NCI-H2081 (cell line): ENCODE measurements at regions not wholly inside any gene's neighbourhood (a gene's known extent, or its start where the extent isn't known, plus 50 kb on each side); places are given as distances from the start of the nearest gene placed in this dataset.
A peak's percentile ranks its signal among the peaks of the same experiment; 100 is the strongest.

ENCODE experiments used
- DNase-seq, 2 experiments: peaks; one replicate each; lab custom pipeline; 2025; lab: John Stamatoyannopoulos, UW

GRCh38 chr3:76063811-76064210 lies 278.5 kb upstream of the ZNF717 start:
- DNase-seq, result no peak

GRCh38 chr3:76065964-76066363 lies 280.6 kb upstream of the ZNF717 start:
- DNase-seq, result peak; percentile 3 to 75

DNA sequence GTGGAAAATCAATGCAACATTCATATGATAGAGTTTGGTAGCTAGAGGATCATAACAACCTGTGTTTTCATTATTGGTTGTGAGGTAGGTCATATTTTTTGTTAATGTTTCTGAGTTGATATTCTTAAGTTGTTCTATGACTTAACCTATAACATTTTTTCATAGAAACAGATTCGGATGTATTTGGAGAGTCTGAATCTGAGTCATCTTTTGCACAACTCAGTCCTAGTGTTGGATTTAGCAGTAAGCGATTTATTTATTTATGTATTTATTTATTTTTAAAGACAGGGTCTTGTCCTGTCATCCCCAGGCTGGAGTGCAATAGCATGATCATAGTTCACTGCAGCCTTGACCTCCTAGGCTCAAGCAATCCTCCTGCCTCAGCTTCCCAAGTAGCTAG lies 292.8 kb upstream of the ZNF717 start:
- DNase-seq, result no peak

DNA sequence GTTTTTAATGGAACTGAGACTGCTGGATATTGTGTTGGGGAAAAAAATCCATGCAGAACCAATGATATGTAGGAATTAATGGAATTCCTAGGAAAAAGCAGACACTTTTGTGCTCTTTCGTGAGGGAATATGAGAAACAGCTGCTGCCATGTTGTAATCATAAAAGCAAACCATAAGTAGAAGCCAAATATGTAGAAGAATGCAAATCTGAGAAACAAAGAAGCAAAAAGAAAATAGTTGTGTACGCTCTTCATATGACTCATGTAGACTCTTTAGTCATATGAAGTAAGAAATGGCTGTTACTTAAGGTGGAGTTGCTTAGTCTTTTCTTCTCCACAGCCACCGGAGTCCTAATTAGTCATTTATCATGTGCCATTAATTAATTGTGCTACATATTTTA lies 298.6 kb upstream of the ZNF717 start:
- DNase-seq, result no peak

GRCh38 chr3:76096036-76096435 lies 310.7 kb upstream of the ZNF717 start:
- DNase-seq, result no peak

DNA sequence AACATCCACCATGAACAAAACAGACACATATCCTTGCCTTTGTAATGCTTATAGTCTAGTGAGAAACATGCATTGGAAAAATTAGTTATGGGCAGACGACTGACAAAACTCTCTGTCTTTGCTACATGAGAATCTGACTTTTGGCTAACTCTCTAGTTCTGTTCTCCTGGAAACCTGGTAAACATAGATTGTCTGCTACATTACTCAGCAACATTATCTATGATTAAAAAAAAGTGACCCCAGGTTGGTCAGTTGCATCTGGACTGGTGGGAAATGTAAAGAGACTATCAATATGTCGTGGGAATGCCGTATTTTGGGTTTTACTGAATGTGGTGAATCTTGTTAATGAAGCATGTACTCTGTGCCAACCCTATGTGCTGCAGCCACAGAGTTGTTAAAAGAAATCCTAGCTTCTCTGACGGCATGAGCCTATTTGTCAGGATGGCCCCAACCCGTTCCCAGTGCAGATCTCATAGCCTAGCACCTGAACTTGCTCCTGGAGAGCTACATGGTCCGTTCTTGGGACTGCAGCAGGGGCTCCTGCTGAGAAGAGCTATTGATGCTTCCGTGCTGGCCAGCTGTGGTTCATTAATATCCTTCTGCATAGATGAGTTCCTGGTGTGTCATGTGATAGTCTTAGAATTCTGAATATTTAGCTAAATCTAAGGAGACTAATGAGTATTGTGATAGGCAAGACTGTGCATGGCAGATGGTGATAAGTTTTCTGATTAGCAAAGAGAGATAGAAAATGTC lies 311.7 kb upstream of the ZNF717 start:
- DNase-seq, result no peak

DNA sequence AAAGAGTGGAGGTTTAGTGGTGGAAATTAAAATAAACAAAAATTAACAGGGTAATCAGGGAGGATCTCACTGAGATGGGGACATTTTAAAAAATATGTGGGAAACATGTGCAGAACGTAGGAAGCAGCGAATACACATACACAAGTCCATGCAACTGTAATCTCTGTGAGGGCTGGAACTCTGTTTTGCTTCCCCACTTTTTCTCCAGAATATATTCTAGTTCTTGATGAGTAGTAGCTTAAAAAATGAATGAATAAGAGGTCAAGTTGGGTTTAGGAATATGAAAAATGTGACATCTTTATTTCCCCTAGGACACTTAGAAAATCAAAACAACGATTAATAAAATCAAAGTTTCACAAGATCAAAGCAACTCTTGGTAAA lies 312.2 kb upstream of the ZNF717 start:
- DNase-seq, result no peak

DNA sequence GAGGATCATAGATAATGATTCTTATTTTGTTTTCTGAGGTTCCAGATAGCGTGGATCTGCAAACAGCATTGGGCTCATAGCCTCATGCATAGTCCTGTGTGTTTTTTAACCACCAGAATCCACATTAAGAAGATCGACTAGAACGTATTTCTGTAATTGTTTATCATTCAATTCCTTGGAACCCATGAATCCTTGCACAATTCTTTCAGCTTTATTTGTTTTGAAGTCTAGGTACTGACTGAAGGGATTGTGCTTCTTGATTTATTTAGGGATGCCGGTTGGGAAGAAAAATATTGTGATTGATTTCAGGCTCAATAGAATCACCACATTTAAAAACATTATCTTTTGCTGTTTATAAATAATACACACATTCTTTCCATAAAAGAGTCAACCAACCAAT lies 314.6 kb upstream of the ZNF717 start:
- no peak for DNase-seq

DNA sequence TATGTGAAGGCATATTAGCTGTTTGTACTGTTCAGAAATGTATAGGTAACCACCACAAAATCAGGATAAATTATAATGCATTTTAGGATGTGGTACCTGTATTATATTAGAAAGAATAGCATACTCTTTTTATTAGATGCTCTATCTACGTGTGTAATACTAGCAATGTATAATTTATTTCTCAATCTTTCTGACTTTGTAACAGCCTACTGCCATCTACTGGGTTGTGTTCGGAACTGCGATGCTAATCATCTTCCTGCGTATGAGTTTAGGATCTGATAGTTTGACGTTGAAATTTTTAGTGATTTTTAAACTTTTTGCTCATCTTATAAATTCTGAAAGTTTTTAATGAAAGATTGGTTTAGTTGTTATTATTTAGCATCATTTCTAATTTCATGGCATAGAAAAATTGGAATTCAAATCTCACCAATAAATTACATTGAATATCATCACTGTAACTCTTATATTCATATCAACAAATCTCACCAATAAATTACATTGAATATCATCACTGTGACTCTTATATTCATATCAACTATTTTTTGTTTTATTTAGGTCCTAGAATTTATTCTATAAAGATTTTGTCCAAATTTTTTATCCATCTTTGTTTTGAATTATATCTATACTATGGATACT lies 322.7 kb upstream of the ZNF717 start:
- DNase-seq, result peak in 1 of 2 experiments; percentile 24

DNA sequence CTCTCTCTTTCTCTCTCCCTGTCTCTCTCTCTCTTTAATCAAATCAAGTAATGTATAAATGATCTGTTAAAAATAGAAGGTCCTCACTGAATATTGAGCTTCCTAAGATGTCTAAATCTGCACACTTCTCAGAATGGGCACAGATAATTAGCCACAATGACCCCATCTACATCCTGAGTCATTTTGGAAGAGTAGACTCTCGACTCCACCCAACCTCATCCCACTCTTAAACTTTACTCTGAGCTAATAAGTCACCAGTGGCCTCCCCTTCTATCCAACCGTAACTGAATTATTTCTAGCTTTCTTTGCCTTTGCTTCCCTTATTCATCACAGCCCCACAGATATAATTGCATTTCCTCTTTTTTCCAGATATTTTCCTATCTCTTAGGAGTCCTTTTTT lies 326.5 kb upstream of the ZNF717 start:
- no peak for DNase-seq

DNA sequence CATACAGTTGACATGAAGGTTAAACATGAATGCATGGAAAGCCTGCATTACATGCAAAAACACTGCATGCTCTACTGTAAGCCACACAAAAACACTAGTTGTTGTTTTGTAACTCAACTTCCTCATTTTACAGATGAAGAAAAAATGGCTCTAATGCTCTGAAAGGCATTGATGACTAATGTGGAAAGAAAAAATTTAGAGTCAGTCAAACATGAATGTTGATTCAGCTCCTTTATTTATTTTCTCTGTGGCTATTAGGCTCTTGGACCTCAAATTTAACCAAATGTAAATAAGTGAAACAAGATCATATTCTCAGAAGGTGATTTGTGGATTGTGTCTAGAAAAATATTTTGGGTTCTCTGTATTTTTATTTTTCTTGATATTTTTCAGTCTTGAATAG lies 336.7 kb upstream of the ZNF717 start:
- DNase-seq, result no peak

- DNase-seq, result no peak
Measured at GRCh38 chr3:76129441-76129840, 344.1 kb upstream of the ZNF717 start.

DNA sequence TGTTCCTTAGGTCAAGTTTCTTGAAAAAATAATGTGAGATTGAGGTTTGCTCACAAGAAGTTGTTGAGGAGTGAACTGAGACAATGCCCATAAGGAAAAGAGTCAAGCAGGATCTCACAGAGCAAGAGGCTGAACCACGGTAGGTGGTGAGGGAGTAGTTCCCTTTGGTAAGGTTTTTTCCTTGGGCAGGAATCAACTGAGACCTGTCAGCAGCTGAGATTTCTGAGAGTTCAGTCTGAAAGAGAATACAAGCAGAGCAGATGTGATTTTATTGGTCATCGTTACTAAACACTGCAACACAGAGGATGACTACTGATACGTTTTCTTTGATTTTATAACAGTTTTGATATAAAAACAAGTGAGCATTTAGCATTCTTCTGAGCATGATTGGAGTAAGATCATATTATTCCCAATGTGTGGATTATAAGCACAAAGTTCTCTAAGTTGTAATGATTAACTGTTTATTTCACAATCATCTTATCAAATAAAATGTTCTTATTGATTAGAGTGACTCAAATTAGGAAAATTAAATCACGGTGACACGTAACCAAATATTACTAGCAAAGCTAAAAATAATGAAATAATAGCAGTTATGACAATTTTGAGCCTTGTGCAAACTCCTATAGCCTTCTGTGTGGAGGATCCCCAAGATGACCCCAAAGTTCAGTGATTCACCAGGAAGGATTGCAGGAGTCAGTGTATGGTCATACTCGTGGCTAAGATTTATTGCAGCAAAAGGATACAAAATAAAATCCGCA lies 346.2 kb upstream of the ZNF717 start:
- DNase-seq, result no peak

GRCh38 chr3:76132154-76132470 lies 346.8 kb upstream of the ZNF717 start:
- no peak for DNase-seq

DNA sequence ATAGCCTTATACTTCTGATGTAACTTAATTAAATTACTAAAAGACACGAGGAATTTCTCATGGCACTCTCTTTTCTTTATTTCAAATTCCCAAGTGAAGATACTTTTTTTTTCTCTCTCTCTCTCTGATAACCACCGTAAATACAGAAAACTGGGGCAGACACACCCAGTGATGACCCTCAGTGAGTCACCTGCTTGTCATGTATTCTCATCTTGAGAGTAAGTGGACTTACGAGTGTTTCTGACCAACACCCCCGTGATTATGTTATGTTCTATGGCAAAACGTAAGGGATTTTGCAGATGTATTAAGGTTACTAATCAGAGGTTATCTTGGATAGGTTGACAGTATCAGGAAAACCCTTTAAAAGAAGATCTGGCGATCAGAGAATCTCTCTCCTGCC lies 348.8 kb upstream of the ZNF717 start:
- DNase-seq, result no peak

- DNase-seq, result no peak
Measured at GRCh38 chr3:76138921-76139320, 353.6 kb upstream of the ZNF717 start.

- DNase-seq, result no peak
Measured at GRCh38 chr3:76147846-76148245, 362.5 kb upstream of the ZNF717 start.

DNA sequence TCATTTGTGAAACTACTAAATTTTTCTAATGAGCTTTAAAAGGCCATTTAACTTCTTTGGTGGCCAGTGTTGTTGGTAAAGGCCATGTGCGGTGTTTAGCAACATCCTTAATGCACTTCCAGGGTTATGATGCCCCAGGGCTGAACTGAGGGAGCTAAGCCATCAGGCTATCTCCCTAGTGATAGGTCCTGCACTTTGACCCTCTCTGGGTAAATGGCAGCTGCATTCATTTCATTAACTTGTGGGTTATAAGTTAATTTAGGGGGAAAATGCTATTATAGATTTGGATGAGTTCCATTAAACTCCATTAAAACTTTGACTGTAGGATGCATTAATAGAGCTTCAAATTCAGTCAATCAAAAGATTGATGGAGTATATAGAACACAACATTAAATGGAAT lies 366.7 kb upstream of the ZNF717 start:
- DNase-seq, result no peak

- no peak for DNase-seq
Measured at GRCh38 chr3:76161856-76162255, 376.5 kb upstream of the ZNF717 start.

- no peak for DNase-seq
Measured at GRCh38 chr3:76171647-76172046, 386.3 kb upstream of the ZNF717 start.

DNA sequence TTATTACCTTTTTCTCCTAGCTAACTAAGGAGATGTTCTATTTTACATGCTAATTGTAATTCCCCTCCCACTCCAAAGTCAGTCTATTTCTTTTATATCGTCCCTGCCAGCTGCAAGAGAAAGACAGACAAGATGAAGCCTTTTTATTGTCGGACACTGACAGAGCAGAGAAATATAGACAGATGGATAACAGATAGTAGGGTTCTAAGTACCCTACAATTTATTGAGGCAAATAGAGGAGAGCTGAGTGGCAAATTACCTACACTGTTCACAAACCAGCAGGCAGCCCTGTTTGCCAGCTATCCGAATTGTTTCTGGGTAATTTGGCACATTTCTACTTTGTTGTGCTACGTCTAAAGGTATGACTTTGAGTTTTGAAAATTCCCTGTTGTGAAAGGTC lies 392.3 kb upstream of the ZNF717 start:
- peak; percentile 21 to 82 for DNase-seq

DNA sequence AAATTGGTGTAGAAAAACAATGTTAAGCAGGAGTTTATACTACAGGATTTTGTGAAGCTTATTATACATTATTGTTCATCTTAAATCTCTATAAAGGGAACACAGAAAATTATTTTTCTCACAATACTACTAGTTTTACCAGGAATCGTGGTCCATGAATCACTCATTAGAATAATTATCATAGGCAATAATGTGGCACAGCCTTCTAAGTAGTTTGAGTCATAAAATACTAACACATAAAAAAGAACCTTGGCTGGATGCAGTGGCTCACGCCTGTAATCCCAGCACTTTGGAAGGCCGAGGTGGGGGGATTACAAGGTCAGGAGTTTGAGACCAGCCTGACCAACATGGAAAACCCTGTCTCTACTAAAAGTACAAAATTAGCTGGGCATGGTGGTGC lies 393.1 kb upstream of the ZNF717 start:
- DNase-seq, result no peak

- no peak for DNase-seq
Measured at GRCh38 chr3:76181213-76181612, 395.9 kb upstream of the ZNF717 start.
